Neural cell (in vitro differentiated cells): ENCODE measurements at regions not wholly inside any gene's neighbourhood (a gene's known extent, or its start where the extent isn't known, plus 50 kb on each side); places are given as distances from the start of the nearest gene placed in this dataset.

Source experiments
- H2AFZ ChIP-seq: fragments of 200-600, 300-800 bp; sonication (generic), shearing (Covaris generic); 2 replicates; pipeline ENCODE4 v1.6.0; 2014; ENCODE audit warnings: low read depth, mild to moderate bottlenecking, antibody characterized with exemption, low read length, moderate library complexity
- H3F3A ChIP-seq: fragments of 200-600 bp; shearing (Covaris generic); 2 replicates; pipeline ENCODE4 v1.6.1; 2016; ENCODE audit warnings: mild to moderate bottlenecking, moderate library complexity, mixed read lengths, antibody characterized with exemption, low read length; ENCODE audit not compliant: insufficient read depth, poor library complexity, severe bottlenecking
- H3K27ac ChIP-seq: fragments of 200-600, 300-800 bp; sonication (generic), shearing (Covaris generic); 2 replicates; pipeline ENCODE4 v1.5.1; 2014; ENCODE audit warnings: mild to moderate bottlenecking, low read length, moderate library complexity
- H3K27me3 ChIP-seq: fragments of 300-800, 200-600 bp; sonication (generic), shearing (Covaris generic); 2 replicates; pipeline ENCODE4 v1.6.0; 2014; ENCODE audit warnings: mild to moderate bottlenecking, low read depth, low read length, moderate library complexity; ENCODE audit not compliant: insufficient read depth
- H3K36me3 ChIP-seq: fragments of 300-800, 200-600 bp; sonication (generic), shearing (Covaris generic); 2 replicates; pipeline ENCODE4 v1.5.1; 2014; ENCODE audit warnings: mild to moderate bottlenecking, antibody characterized with exemption, low read length, moderate library complexity; ENCODE audit not compliant: insufficient read depth
- H3K4me2 ChIP-seq: fragments of 300-800, 200-600 bp; sonication (generic), shearing (Covaris generic); 2 replicates; pipeline ENCODE4 v1.6.0; 2014; ENCODE audit warnings: mild to moderate bottlenecking, low read length
- H3K4me3 ChIP-seq: fragments of 300-800, 200-600 bp; sonication (generic), shearing (Covaris generic); 2 replicates; pipeline ENCODE4 v1.5.1; 2014; ENCODE audit warnings: mild to moderate bottlenecking, low read length, moderate library complexity
- H3K79me2 ChIP-seq: fragments of 200-600 bp; shearing (Covaris generic); replicated peaks from 2 replicates; pipeline ENCODE4 v1.6.0; 2014; ENCODE audit warnings: mild to moderate bottlenecking, low read length, moderate library complexity; ENCODE audit not compliant: insufficient read depth
- H3K9ac ChIP-seq: fragments of 300-800, 200-600 bp; sonication (generic), shearing (Covaris generic); 2 replicates; pipeline ENCODE4 v1.6.1; 2016; ENCODE audit warnings: mild to moderate bottlenecking, low read length, mixed read lengths
- H3K9me2 ChIP-seq: fragments of 200-600 bp; shearing (Covaris generic); 2 replicates; pipeline ENCODE4 v1.6.1; 2016; ENCODE audit warnings: mild to moderate bottlenecking, low read length, mixed read lengths; ENCODE audit not compliant: insufficient read depth
- H3K9me3 ChIP-seq: fragments of 200-600, 300-800 bp; sonication (generic), shearing (Covaris generic); 2 replicates; pipeline ENCODE4 v1.6.1; 2016; ENCODE audit warnings: mild to moderate bottlenecking, mixed run types, low read length, moderate library complexity, mixed read lengths
- H4K20me1 ChIP-seq: fragments of 200-600 bp; shearing (Covaris generic); 2 replicates; pipeline ENCODE4 v1.6.1; 2016; ENCODE audit warnings: mild to moderate bottlenecking, mixed run types; ENCODE audit not compliant: insufficient read depth
- CTCF ChIP-seq: fragments of 450-650 bp; IDR thresholded peaks from 2 replicates; pipeline ENCODE4 v1.5.1; 2014; ENCODE audit warnings: antibody characterized with exemption, mild to moderate bottlenecking, moderate library complexity; ENCODE audit not compliant: poor library complexity, severe bottlenecking
- EP300 ChIP-seq: fragments of 450-650 bp; conservative IDR thresholded peaks from 2 replicates; pipeline ENCODE4 v1.6.1; 2014; ENCODE audit warnings: antibody characterized with exemption, mild to moderate bottlenecking, moderate library complexity; ENCODE audit not compliant: poor library complexity, severe bottlenecking
- EZH2 ChIP-seq: fragments of 200-600, 300-800 bp; shearing (Covaris generic), sonication (generic); IDR thresholded peaks from 2 replicates; pipeline ENCODE4 v1.6.1; 2014; ENCODE audit warnings: antibody characterized with exemption, low read length, borderline replicate concordance, mild to moderate bottlenecking; ENCODE audit not compliant: insufficient read depth, poor library complexity, severe bottlenecking
- MXI1 ChIP-seq: fragments of 450-650 bp; conservative IDR thresholded peaks from 2 replicates; pipeline ENCODE4 v1.6.1; 2014; ENCODE audit warnings: antibody characterized with exemption, mild to moderate bottlenecking; ENCODE audit not compliant: poor library complexity, severe bottlenecking
- POLR2AphosphoS5 ChIP-seq: IDR thresholded peaks from 2 replicates; pipeline ENCODE4 v1.6.1; 2012
- RAD21 ChIP-seq: fragments of 450-650 bp; conservative IDR thresholded peaks from 2 replicates; pipeline ENCODE4 v1.6.1; 2014; ENCODE audit warnings: antibody characterized with exemption, mild to moderate bottlenecking, moderate library complexity
- REST ChIP-seq: IDR thresholded peaks from 2 replicates; pipeline ENCODE4 v1.6.1; 2012; ENCODE audit warnings: borderline replicate concordance
- SMC3 ChIP-seq: fragments of 450-650 bp; conservative IDR thresholded peaks from 2 replicates; pipeline ENCODE4 v1.6.1; 2014; ENCODE audit warnings: antibody characterized with exemption, mild to moderate bottlenecking, moderate library complexity; ENCODE audit not compliant: poor library complexity
- TAF1 ChIP-seq: IDR thresholded peaks from 2 replicates; pipeline ENCODE4 v1.6.1; 2012; ENCODE audit warnings: low read depth

GRCh38 chr11:44407211-44407996, 97.5 kb upstream of the ALX4 start:
- H3K9ac ChIP-seq: no peak overlapping the region
- H3K4me2 ChIP-seq: no peak overlapping the region
- H4K20me1 ChIP-seq: no peaks in the 10 kb centered on the region
- H3K9me2 ChIP-seq: no peaks in the 10 kb centered on the region
- TF ChIP-seq SMC3 (no peak), MXI1 (no peak), EZH2 (no peak)
- no peak overlapping the region for H3K27ac ChIP-seq
- H3K4me3 ChIP-seq: no peak overlapping the region
- no peaks in the 10 kb centered on the region for H3K36me3 ChIP-seq
- H3K9me3 ChIP-seq: no peaks in the 10 kb centered on the region
- no peaks in the 10 kb centered on the region for H3K79me2 ChIP-seq
- no peak overlapping the region for H2AFZ ChIP-seq
- H3F3A ChIP-seq: no peaks in the 10 kb centered on the region
- H3K27me3 ChIP-seq: no peaks in the 10 kb centered on the region

- Histone ChIP-seq H3K36me3 (no peaks in the 10 kb centered on the region), H4K20me1 (no peaks in the 10 kb centered on the region), H3K4me3 (no peak overlapping the region), H3K4me2 (no peak overlapping the region), H3K27me3 (no peaks in the 10 kb centered on the region), H3K9ac (no peak overlapping the region), H3K9me3 (no peaks in the 10 kb centered on the region), H3K27ac (no peak overlapping the region), H3K79me2 (no peaks in the 10 kb centered on the region), H3F3A (no peaks in the 10 kb centered on the region), H2AFZ (no peak overlapping the region), H3K9me2 (no peaks in the 10 kb centered on the region)
- no peak for TF ChIP-seq EP300
Observed at GRCh38 chr11:44408141-44408540, 98.2 kb upstream of the ALX4 start.

GRCh38 chr11:44408711-44409470, 99.0 kb upstream of the ALX4 start:
- no peak overlapping the region for H3K4me3 ChIP-seq
- H3K27ac ChIP-seq: no peak overlapping the region
- H3K27me3 ChIP-seq: no peaks in the 10 kb centered on the region
- TF ChIP-seq SMC3: no peak
- no peak for TF ChIP-seq EZH2
- TF ChIP-seq EP300: no peak
- TF ChIP-seq POLR2AphosphoS5: no peak
- TF ChIP-seq MXI1: no peak
- no peak for TF ChIP-seq CTCF
- no peak for TF ChIP-seq TAF1
- TF ChIP-seq RAD21: no peak
- no peak for TF ChIP-seq REST
- H3K36me3 ChIP-seq: no peaks in the 10 kb centered on the region
- H3F3A ChIP-seq: no peaks in the 10 kb centered on the region
- no peak overlapping the region for H3K9ac ChIP-seq
- H3K79me2 ChIP-seq: no peaks in the 10 kb centered on the region
- H3K4me2 ChIP-seq: no peak overlapping the region
- no peaks in the 10 kb centered on the region for H3K9me3 ChIP-seq
- no peak overlapping the region for H2AFZ ChIP-seq
- no peaks in the 10 kb centered on the region for H3K9me2 ChIP-seq
- H4K20me1 ChIP-seq: no peaks in the 10 kb centered on the region
